ENCODE measurements at regions not wholly inside any gene's neighbourhood (a gene's known extent, or its start where the extent isn't known, plus 50 kb on each side); places are given as distances from the start of the nearest gene placed in this dataset.

DNA sequence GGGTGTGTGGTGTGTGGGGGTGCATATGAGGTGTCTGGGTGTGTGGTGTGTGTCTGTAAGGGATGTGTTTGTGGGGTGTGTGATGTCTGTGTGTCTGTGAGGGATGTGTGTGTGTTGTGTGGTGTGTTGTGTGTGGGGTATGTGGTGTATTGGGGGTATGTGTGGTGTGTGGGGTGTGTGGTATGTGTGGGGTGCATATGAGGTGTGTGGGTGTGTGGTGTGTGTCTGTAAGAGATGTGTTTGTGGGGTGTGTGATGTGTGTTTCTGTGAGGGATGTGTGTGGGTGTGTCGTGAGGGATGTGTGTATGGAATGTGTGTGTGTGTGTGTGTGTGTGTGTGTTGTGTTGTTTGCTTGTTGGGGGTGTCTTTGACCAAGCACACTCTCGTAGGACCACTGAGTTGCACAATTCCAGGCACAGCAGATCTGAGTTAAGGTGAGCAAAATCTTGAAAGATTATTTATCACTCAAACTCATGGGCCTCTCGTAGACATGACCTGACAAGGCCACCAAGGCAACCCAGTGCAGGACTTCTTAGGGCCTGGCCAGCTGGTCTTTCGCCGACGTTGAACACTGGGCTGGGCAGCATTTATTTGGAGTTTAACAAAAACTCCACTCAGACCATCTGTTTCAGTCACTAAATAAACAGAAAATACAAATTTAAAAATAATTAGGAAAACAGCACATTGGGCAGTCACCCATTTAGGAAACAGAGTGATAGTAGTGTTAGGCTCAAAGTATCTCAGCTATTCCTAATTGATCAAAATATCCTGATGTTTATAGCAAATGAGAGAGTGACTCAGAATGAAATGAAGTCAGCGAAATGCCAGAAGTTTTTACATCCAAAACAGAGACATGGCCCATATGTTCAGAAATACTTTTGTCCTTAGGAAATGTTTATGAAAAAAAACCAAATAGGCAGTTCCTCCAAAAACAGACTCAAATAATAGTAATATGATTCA lies 301.1 kb downstream of the FGF9 start:
- no peak overlapping the region for H3K4me3 ChIP-seq (ENCODE audit: low read length)
- no peaks in the 10 kb centered on the region for H3K27me3 ChIP-seq (ENCODE audit: insufficient read depth, low read length)
- H2AFZ ChIP-seq (ENCODE audit: low read depth, low read length): no peak overlapping the region
- no peaks in the 10 kb centered on the region for H3K36me3 ChIP-seq (ENCODE audit: insufficient read depth, low read length)
- H3K4me1 ChIP-seq (ENCODE audit: insufficient read depth, low read length): no peaks in the 10 kb centered on the region
- H3K9me3 ChIP-seq (ENCODE audit: low read length): no peaks in the 10 kb centered on the region

DNA sequence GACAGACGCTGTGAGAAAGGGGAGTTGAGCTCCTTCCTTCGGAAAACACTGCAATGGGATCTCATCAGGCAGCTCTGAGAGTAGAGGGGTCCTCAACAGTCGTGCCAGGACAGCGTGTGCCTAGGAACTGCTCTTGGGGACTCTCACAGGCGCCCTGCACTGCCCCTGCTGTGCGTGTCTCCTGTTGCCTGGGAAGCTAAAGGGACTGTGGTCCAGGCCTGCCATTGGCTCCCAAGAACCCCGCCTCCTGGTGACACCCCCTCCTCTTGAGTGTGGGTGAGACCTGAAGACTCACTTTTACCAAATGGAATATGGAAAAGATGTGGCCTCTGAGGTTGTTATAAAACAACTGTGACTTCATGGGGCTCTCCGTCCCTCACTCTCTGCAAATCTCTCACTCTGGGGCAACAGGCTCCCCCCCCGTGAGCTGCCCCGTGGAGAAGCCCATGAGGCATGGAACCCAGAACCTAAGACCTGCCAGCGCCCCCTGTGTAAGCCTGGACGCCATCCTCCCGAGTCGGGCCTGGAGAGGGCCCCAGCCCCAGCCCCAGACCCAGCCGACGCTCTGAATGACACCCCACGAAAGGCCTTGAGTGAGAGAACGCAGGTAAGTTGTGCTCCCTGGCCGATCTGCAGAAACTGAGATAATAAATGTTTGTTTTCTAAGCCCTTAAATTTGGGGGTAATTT lies 302.7 kb downstream of the FGF9 start:
- no peaks in the 10 kb centered on the region for H3K27me3 ChIP-seq (ENCODE audit: insufficient read depth, low read length)
- H3K4me3 ChIP-seq (ENCODE audit: low read length): no peak overlapping the region
- H3K4me1 ChIP-seq (ENCODE audit: insufficient read depth, low read length): no peaks in the 10 kb centered on the region

GRCh38 chr13:21974741-21975140 lies 303.9 kb downstream of the FGF9 start:
- Histone ChIP-seq H3K9me3 (ENCODE audit: low read length) (no peaks in the 10 kb centered on the region), H2AFZ (ENCODE audit: low read depth, low read length) (no peak overlapping the region), H3K4me3 (ENCODE audit: low read length) (no peak overlapping the region), H3K36me3 (ENCODE audit: insufficient read depth, low read length) (no peaks in the 10 kb centered on the region), H3K27me3 (ENCODE audit: insufficient read depth, low read length) (no peaks in the 10 kb centered on the region), H3K4me1 (ENCODE audit: insufficient read depth, low read length) (no peaks in the 10 kb centered on the region)

More for the DNA sequence above, 302.7 kb downstream of the FGF9 start:
- Histone ChIP-seq H2AFZ (ENCODE audit: low read depth, low read length) (no peak overlapping the region), H3K9me3 (ENCODE audit: low read length) (no peaks in the 10 kb centered on the region), H3K36me3 (ENCODE audit: insufficient read depth, low read length) (no peaks in the 10 kb centered on the region)

DNA sequence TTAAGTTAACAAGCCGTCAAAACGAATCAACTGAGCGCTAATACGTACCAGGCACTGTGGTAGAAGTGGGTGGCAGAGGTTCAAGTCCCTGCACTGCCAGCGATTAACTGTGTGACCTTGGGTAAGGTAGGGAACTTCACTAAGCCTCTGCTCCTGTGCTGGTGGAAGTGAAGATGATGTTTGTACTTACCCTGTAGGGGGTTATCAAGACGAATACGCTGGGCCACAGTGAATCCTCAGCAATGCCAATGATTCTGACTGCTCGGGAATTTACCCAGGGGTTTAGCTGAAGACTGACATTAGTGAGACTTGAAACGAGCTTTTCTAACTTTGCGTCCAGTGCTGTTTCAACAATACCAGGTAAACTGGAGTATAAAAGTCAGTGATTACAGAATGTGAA lies 305.3 kb downstream of the FGF9 start:
- no peak overlapping the region for H3K4me3 ChIP-seq (ENCODE audit: low read length)
- no peaks in the 10 kb centered on the region for H3K27me3 ChIP-seq (ENCODE audit: insufficient read depth, low read length)
- H3K4me1 ChIP-seq (ENCODE audit: insufficient read depth, low read length): no peaks in the 10 kb centered on the region
- H2AFZ ChIP-seq (ENCODE audit: low read depth, low read length): no peak overlapping the region
- H3K36me3 ChIP-seq (ENCODE audit: insufficient read depth, low read length): no peaks in the 10 kb centered on the region
- no peaks in the 10 kb centered on the region for H3K9me3 ChIP-seq (ENCODE audit: low read length)

DNA sequence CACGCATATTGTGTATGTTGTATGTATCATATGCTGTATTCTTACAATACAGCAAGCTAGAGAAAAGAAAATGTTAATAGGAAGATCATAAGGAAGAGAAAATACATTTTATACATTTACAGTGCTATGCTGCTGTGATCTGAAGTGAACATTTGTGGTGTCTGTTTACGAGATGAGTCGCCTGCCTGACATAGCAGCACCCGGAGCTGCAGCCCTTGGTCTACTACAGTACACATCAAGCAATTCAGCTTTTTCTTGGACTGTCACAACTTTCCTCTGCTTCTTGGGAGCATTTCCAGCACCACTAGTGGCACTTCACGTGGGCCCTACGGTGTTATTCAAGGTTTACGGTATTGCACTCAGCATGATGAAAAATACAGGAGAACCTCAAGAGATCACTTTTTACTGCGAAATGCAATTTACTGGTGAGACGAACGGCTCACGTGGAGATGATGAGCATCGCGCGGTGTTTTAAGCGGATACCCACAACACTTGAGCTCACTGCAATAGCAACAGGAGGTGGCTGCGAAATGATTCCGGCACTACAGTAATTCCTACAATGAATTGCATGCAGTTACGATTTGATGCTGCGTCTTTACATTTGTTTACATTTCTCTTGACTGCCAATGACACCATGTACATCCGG lies 308.4 kb downstream of the FGF9 start:
- Histone ChIP-seq H3K4me3 (ENCODE audit: low read length) (no peak overlapping the region), H3K27me3 (ENCODE audit: insufficient read depth, low read length) (no peaks in the 10 kb centered on the region), H3K36me3 (ENCODE audit: insufficient read depth, low read length) (no peaks in the 10 kb centered on the region), H3K4me1 (ENCODE audit: insufficient read depth, low read length) (no peaks in the 10 kb centered on the region), H2AFZ (ENCODE audit: low read depth, low read length) (no peak overlapping the region), H3K9me3 (ENCODE audit: low read length) (no peaks in the 10 kb centered on the region)

DNA sequence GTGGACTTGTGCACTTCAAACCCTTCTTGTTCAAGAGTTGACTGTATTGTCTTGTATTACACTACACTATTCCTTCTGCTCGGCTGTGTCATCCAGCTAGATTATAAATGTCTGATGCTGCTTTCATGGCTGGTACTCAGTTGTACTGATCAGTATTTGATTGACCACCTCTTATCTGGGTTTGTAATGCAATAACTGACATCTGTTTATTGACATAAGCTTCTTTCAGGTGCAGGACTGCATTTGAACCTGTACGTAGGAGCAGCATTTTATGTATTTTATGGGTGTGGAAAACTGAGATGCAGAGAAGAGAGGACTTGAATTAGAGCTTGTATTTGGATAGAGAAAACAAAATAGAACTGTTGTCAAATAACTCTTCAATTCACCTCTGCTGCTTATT lies 309.2 kb downstream of the FGF9 start:
- no peaks in the 10 kb centered on the region for H3K4me1 ChIP-seq (ENCODE audit: insufficient read depth, low read length)
- no peaks in the 10 kb centered on the region for H3K36me3 ChIP-seq (ENCODE audit: insufficient read depth, low read length)
- no peaks in the 10 kb centered on the region for H3K27me3 ChIP-seq (ENCODE audit: insufficient read depth, low read length)
- no peaks in the 10 kb centered on the region for H3K9me3 ChIP-seq (ENCODE audit: low read length)
- H3K4me3 ChIP-seq (ENCODE audit: low read length): no peak overlapping the region
- no peak overlapping the region for H2AFZ ChIP-seq (ENCODE audit: low read depth, low read length)

- Histone ChIP-seq H3K36me3 (ENCODE audit: insufficient read depth, low read length) (no peaks in the 10 kb centered on the region), H3K9me3 (ENCODE audit: low read length) (no peaks in the 10 kb centered on the region), H3K4me3 (ENCODE audit: low read length) (no peak overlapping the region), H3K4me1 (ENCODE audit: insufficient read depth, low read length) (no peaks in the 10 kb centered on the region), H2AFZ (ENCODE audit: low read depth, low read length) (no peak overlapping the region), H3K27me3 (ENCODE audit: insufficient read depth, low read length) (no peaks in the 10 kb centered on the region)
Measured at GRCh38 chr13:21984156-21984555, 313.3 kb downstream of the FGF9 start.

GRCh38 chr13:21986602-21987001 lies 315.7 kb downstream of the FGF9 start:
- Histone ChIP-seq H3K4me1 (ENCODE audit: insufficient read depth, low read length) (no peaks in the 10 kb centered on the region), H3K27me3 (ENCODE audit: insufficient read depth, low read length) (no peaks in the 10 kb centered on the region), H2AFZ (ENCODE audit: low read depth, low read length) (no peak overlapping the region), H3K9me3 (ENCODE audit: low read length) (no peaks in the 10 kb centered on the region), H3K4me3 (ENCODE audit: low read length) (no peak overlapping the region), H3K36me3 (ENCODE audit: insufficient read depth, low read length) (no peaks in the 10 kb centered on the region)

GRCh38 chr13:21987793-21988192 lies 316.9 kb downstream of the FGF9 start:
- Histone ChIP-seq H3K36me3 (ENCODE audit: insufficient read depth, low read length) (no peaks in the 10 kb centered on the region), H3K27me3 (ENCODE audit: insufficient read depth, low read length) (no peaks in the 10 kb centered on the region), H2AFZ (ENCODE audit: low read depth, low read length) (no peak overlapping the region), H3K4me3 (ENCODE audit: low read length) (no peak overlapping the region), H3K9me3 (ENCODE audit: low read length) (no peaks in the 10 kb centered on the region), H3K4me1 (ENCODE audit: insufficient read depth, low read length) (no peaks in the 10 kb centered on the region)

- Histone ChIP-seq H3K27me3 (ENCODE audit: insufficient read depth, low read length) (no peaks in the 10 kb centered on the region), H3K9me3 (ENCODE audit: low read length) (no peaks in the 10 kb centered on the region), H2AFZ (ENCODE audit: low read depth, low read length) (no peak overlapping the region), H3K4me3 (ENCODE audit: low read length) (no peak overlapping the region), H3K4me1 (ENCODE audit: insufficient read depth, low read length) (no peaks in the 10 kb centered on the region), H3K36me3 (ENCODE audit: insufficient read depth, low read length) (no peaks in the 10 kb centered on the region)
Measured at GRCh38 chr13:21988624-21989023, 317.8 kb downstream of the FGF9 start.

DNA sequence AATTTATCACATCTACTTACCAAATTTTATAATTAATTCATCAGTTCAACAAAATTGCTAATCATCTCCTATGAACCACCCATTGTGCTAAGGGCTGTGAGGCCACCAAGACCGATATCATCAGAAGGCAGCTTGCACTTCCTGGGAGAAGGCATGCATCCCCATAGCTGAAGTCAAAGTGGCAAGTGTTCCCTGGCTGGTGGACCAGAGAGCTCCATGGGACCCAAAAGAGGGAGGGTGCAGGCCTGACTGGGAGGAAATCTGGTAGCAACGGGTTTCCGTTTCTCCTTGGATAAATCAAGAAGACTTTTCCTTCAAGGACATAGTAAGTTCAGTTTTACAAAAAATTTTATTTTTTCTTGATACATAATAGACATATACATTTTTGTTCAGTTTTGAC lies 325.2 kb downstream of the FGF9 start:
- Histone ChIP-seq H3K9me3 (ENCODE audit: low read length) (no peaks in the 10 kb centered on the region), H3K4me1 (ENCODE audit: insufficient read depth, low read length) (no peaks in the 10 kb centered on the region), H3K4me3 (ENCODE audit: low read length) (no peak overlapping the region), H3K27me3 (ENCODE audit: insufficient read depth, low read length) (peaks cover 2% of the 10 kb centered on the region), H3K36me3 (ENCODE audit: insufficient read depth, low read length) (no peaks in the 10 kb centered on the region), H2AFZ (ENCODE audit: low read depth, low read length) (no peak overlapping the region)

GRCh38 chr13:21997726-21998125 lies 326.9 kb downstream of the FGF9 start:
- H3K4me3 ChIP-seq (ENCODE audit: low read length): no peak overlapping the region
- H3K27me3 ChIP-seq (ENCODE audit: insufficient read depth, low read length): peaks cover 2% of the 10 kb centered on the region
- no peaks in the 10 kb centered on the region for H3K9me3 ChIP-seq (ENCODE audit: low read length)
- H3K36me3 ChIP-seq (ENCODE audit: insufficient read depth, low read length): no peaks in the 10 kb centered on the region
- H2AFZ ChIP-seq (ENCODE audit: low read depth, low read length): no peak overlapping the region
- H3K4me1 ChIP-seq (ENCODE audit: insufficient read depth, low read length): no peaks in the 10 kb centered on the region

Data from neuron (in vitro differentiated cells).